HCT116 (cell line): ENCODE measurements at regions not wholly inside any gene's neighbourhood (a gene's known extent, or its start where the extent isn't known, plus 50 kb on each side); places are given as distances from the start of the nearest gene placed in this dataset.
A peak's percentile ranks its signal among the peaks of the same experiment; 100 is the strongest.

ENCODE experiments used
- ATAC-seq: fragments of 200-7000 bp; cut with Tn5 transposase; 2 replicates; pipeline ENCODE4 v1.9.1; 2020; ENCODE audit warnings: mild to moderate bottlenecking, moderate library complexity
- BruUV-seq: library from RNA; stranded (reverse); fragments of 400-500 nt; replicated peaks from 2 replicates; lab custom pipeline; 2021; lab: Mats Ljungman, UMichigan
- CTCF ChIA-PET: fragments of 300-600 bp; sonication (Branson Sonifier 250); formaldehyde crosslinking; loops from one replicate; lab custom pipeline; 2021; ENCODE audit warnings: antibody characterized with exemption; lab: Charles Lee
- POLR2A ChIA-PET: fragments of 300-600, 350-600 bp; sonication (Branson Sonifier 250); formaldehyde crosslinking; loops from one replicate; lab custom pipeline; 2021; ENCODE audit warnings: antibody characterized with exemption; lab: Charles Lee
- RAD21 ChIA-PET, 2 experiments: fragments of 300-600 bp; sonication (Branson Sonifier 250); formaldehyde crosslinking; loops; one replicate each; lab custom pipeline; 2023; ENCODE audit warnings: low total read pairs in 2 of 2; ENCODE audit not compliant: uncharacterized antibody in 2 of 2, unreplicated experiment in 2 of 2, low non-redundant PET in 1 of 2; lab: Charles Lee
- DNase-seq: peaks from one replicate; pipeline ENCODE4 v3.0.0-alpha.2; 2010; ENCODE audit warnings: low read depth, low spot score
- H2AFZ ChIP-seq: fragments of 200-600 bp; shearing (Covaris generic), sonication (generic); 2 replicates; pipeline ENCODE4 v1.6.1; 2017; ENCODE audit warnings: low read depth, mixed run types, mixed read lengths, antibody characterized with exemption, low read length; ENCODE audit not compliant: poor library complexity, severe bottlenecking
- H3K27ac ChIP-seq: 2 replicates; pipeline ENCODE4 v1.5.1; 2012; ENCODE audit warnings: low read depth, low read length
- H3K27me3 ChIP-seq: fragments of 200-600 bp; sonication (generic); 2 replicates; pipeline ENCODE4 v1.6.1; 2016; ENCODE audit warnings: mixed run types, low read length, mixed read lengths; ENCODE audit not compliant: insufficient read depth
- H3K36me3 ChIP-seq, 2 experiments: fragments of 200-500 bp in 1 of 2; fragments of 200-600 bp in 1 of 2; sonication (Bioruptor generic) in 1 of 2; sonication (generic) in 1 of 2; 2 replicates each; pipeline versions ENCODE4 v1.5.1 to v1.6.1; 2014 to 2016; ENCODE audit warnings: low read length in 2 of 2, inconsistent platforms in 1 of 2, mixed read lengths in 1 of 2, mixed run types in 1 of 2; ENCODE audit not compliant: insufficient read depth in 2 of 2, control insufficient read depth in 1 of 2
- H3K4me1 ChIP-seq, 2 experiments: fragments of 200-600 bp in 1 of 2; sonication (generic) in 1 of 2; 2 replicates each; pipeline versions ENCODE4 v1.5.1 to v1.6.1; 2012 to 2017; ENCODE audit warnings: low read length in 2 of 2, inconsistent platforms in 1 of 2, mild to moderate bottlenecking in 1 of 2, mixed read lengths in 1 of 2, mixed run types in 1 of 2, moderate library complexity in 1 of 2; ENCODE audit not compliant: insufficient read depth in 2 of 2, control insufficient read depth in 1 of 2
- H3K4me2 ChIP-seq: fragments of 200-600 bp; sonication (generic); 2 replicates; pipeline ENCODE4 v1.6.1; 2017; ENCODE audit warnings: mixed run types, low read length, mixed read lengths
- H3K4me3 ChIP-seq, 2 experiments: fragments of 200-600 bp in 1 of 2; sonication (generic) in 1 of 2; replicated peaks in 1 of 2; 2 replicates each; pipeline ENCODE4 v1.5.1; 2011 to 2016; ENCODE audit warnings: low read length in 2 of 2, control low read depth in 1 of 2, low read depth in 1 of 2, mild to moderate bottlenecking in 1 of 2, mixed read lengths in 1 of 2, mixed run types in 1 of 2
- H3K79me2 ChIP-seq: fragments of 200-600 bp; sonication (generic); 2 replicates; pipeline ENCODE4 v1.6.1; 2017; ENCODE audit warnings: mild to moderate bottlenecking, mixed run types, low read length, moderate library complexity, mixed read lengths; ENCODE audit not compliant: insufficient read depth
- H3K9ac ChIP-seq: fragments of 200-600 bp; sonication (generic); 2 replicates; pipeline ENCODE4 v1.6.1; 2016; ENCODE audit warnings: low read length, mixed read lengths
- H3K9me2 ChIP-seq: fragments of 200-600 bp; sonication (generic), shearing (Covaris generic); 2 replicates; pipeline ENCODE4 v1.6.1; 2017; ENCODE audit warnings: mixed run types, mild to moderate bottlenecking, moderate library complexity; ENCODE audit not compliant: insufficient read depth
- H3K9me3 ChIP-seq, 2 experiments: fragments of 200-500 bp in 1 of 2; fragments of 200-600 bp in 1 of 2; sonication (Bioruptor generic) in 1 of 2; sonication (generic) in 1 of 2; 2 replicates each; pipeline ENCODE4 v1.6.1; 2014 to 2017; ENCODE audit warnings: low read length in 2 of 2, mixed read lengths in 2 of 2, inconsistent platforms in 1 of 2, low read depth in 1 of 2, mild to moderate bottlenecking in 1 of 2, mixed run types in 1 of 2, moderate library complexity in 1 of 2; ENCODE audit not compliant: control insufficient read depth in 1 of 2, insufficient read depth in 1 of 2
- H4K20me1 ChIP-seq: fragments of 200-600 bp; sonication (generic), shearing (Covaris generic); 2 replicates; pipeline ENCODE4 v1.6.1; 2017; ENCODE audit warnings: mixed run types, mild to moderate bottlenecking, moderate library complexity; ENCODE audit not compliant: insufficient read depth
- EGR1 ChIP-seq: IDR thresholded peaks from 2 replicates; pipeline ENCODE4 v1.6.1; 2012; ENCODE audit warnings: low read depth
- ELF1 ChIP-seq: IDR thresholded peaks from 2 replicates; pipeline ENCODE4 v1.6.1; 2012; ENCODE audit warnings: low read depth, borderline replicate concordance
- RAD21 ChIP-seq: IDR thresholded peaks from 2 replicates; pipeline ENCODE4 v1.6.1; 2012; ENCODE audit warnings: low read depth, mild to moderate bottlenecking
- SIN3A ChIP-seq: IDR thresholded peaks from 2 replicates; pipeline ENCODE4 v1.6.1; 2012; ENCODE audit warnings: low read depth
- YY1 ChIP-seq: IDR thresholded peaks from 2 replicates; pipeline ENCODE4 v1.6.1; 2011; ENCODE audit warnings: low read length, low read depth, moderate library complexity, mild to moderate bottlenecking; ENCODE audit not compliant: insufficient replicate concordance; ENCODE audit errors: extremely low read depth
- ZNF274 ChIP-seq: fragments of 200-500 bp; sonication (Bioruptor generic); IDR thresholded peaks from 2 replicates; pipeline ENCODE4 v1.6.1; 2014; ENCODE audit warnings: mild to moderate bottlenecking, low read depth, low read length, inconsistent platforms
- intact Hi-C: fragments of 100-400 bp; cut with micrococcal nuclease; formaldehyde crosslinking; loops from 2 replicates; pipeline ENCODE4 v1.10.0; 2022

DNA sequence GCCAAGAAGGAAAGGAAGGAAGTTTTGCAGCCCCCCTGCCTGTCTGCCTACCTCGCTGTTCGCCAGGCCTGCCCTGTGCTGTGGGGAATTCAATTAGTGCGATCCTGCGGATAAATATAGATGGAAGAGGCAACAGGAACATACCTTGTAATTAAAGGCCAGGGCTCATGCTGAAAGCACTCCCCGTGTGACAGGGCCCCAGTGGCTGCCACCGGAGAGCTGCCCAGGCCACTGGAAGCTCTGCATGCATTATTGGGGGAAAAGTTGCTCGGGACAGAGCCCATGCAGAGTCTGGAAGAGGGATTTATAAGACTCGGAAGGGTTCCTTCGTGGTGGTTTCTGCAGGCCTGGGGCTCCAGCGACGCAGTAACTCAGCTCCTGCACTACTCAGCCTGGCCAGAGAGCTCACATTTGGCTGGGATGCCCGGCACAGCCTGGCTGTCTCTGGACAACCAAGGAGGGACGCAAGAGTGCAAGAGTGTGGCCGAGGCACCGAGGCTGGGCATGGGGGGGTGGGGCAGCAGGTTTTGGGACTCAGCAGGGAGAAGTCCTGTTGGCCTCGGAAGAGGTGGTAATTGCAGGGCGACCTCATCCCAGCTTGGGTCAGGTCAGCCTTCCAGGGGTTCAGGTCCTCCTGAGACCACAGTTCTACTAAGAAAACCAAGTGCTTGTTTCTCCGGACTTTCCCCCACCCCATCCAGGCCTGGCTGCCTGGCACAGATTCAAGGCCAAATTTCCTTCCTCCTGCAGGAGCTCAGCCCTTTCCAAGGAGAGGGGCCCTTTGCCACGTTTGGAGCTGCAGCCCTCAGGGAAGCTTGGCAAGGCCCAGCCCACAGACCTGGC lies 68.1 kb upstream of the GGTA1 start:
- POLR2A ChIA-PET = no interaction called here

DNA sequence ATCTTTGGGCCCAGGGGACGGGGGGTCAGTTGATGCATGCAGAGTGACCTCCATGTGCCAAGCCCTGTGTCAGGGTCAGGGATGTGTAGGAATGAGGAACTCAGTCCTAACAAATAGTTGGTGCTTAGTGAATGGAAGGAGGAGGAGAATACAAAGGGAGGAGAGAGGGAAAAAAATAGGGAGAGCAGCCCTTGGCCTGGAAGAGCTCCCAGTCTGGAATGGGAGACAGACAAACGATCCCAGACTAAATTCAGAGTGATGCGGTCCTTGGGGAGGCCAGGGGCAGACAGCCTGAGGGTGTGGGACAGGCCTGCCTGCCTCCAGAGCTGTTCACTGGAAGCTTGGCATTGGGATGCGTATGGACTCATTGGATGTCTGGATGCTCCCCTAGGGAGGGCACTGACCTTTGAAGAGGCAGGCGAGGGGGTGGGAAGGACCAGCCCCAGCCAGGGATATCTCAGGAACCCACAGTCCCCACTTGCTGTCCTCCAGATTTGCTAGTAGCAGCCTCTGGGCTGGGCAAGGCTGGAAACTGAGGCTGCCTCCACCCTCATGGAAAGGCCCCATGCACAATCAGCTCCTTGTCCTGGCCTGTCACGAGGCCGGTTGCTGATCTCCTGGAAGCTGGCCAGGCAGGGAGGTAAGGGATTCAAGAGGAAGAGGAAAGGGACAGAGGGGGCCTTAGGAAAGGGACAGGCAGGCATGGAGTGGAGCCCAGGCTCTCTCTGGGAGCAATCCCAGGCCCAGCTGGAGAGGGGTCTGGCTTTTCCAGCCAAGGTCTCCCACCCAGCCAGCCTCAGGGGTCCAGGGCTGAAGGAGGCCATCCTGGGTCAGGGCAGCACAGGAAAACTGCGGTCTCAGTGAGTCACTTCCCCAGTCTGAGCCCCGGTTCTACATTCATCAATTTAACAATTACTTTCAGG lies 69.0 kb upstream of the GGTA1 start:
- Histone ChIP-seq H3K4me3 (no peak overlapping the region), H3K27ac (no peak overlapping the region), H3K36me3 (no peaks in the 10 kb centered on the region), H3K4me2 (0 out of 2 replicates have a peak overlapping the region, but pooled peaks have one; percentile 9), H3K9me2 (no peaks in the 10 kb centered on the region), H3K9ac (no peak overlapping the region), H4K20me1 (no peaks in the 10 kb centered on the region), H3K4me1 (peaks cover 3 to 19% of the 10 kb centered on the region in 2 experiments; a peak in 2 of 4 replicates), H3K79me2 (no peaks in the 10 kb centered on the region), H2AFZ (no peak overlapping the region), H3K9me3 (no peaks in the 10 kb centered on the region), H3K27me3 (no peaks in the 10 kb centered on the region)
- no TSS peak for BruUV-seq
- intact Hi-C loops = no loop called here
- 0 out of 2 replicates have a peak, but pooled peaks have one; percentile 28 for ATAC-seq
- CTCF ChIA-PET = interaction anchor here (1.2 kb wide), 1 partner anchor 13 kb away, joined by 3 read pairs; no protein-coding TSS in a partner anchor
- DNase-seq = no peak
- RAD21 ChIA-PET = no interaction called here
- POLR2A ChIA-PET = interaction anchor here (1.2 kb wide), 1 partner anchor 23 kb away, joined by 4 read pairs; no protein-coding TSS in a partner anchor
- TF ChIP-seq ELF1 (no peak), RAD21 (no peak), SIN3A (no peak)

More for the DNA sequence above, 68.1 kb upstream of the GGTA1 start:
- H3K27me3 ChIP-seq = no peaks in the 10 kb centered on the region
- CTCF ChIA-PET = interaction anchor here (1.2 kb wide), 1 partner anchor 12 kb away, joined by 3 read pairs; no protein-coding TSS in a partner anchor
- ATAC-seq = no peak
- H3K4me2 ChIP-seq = no peak overlapping the region
- no peak overlapping the region for H3K27ac ChIP-seq
- no peaks in the 10 kb centered on the region for H3K36me3 ChIP-seq
- RAD21 ChIA-PET = no interaction called here
- no peaks in the 10 kb centered on the region for H4K20me1 ChIP-seq
- intact Hi-C loops = no loop called here
- H3K9ac ChIP-seq = no peak overlapping the region
- no peaks in the 10 kb centered on the region for H3K9me2 ChIP-seq
- no TSS peak for BruUV-seq
- H2AFZ ChIP-seq = no peak overlapping the region
- H3K79me2 ChIP-seq = no peaks in the 10 kb centered on the region
- peaks cover 3 to 19% of the 10 kb centered on the region in 2 experiments; a peak in 2 of 4 replicates for H3K4me1 ChIP-seq
- H3K9me3 ChIP-seq = no peaks in the 10 kb centered on the region
- no peak overlapping the region for H3K4me3 ChIP-seq
- no peak for TF ChIP-seq ZNF274
- TF ChIP-seq SIN3A = no peak
- no peak for TF ChIP-seq EGR1
- TF ChIP-seq YY1 = no peak
- no peak for DNase-seq
